ENCODE measurements at regions not wholly inside any gene's neighbourhood (a gene's known extent, or its start where the extent isn't known, plus 50 kb on each side); places are given as distances from the start of the nearest gene placed in this dataset.

DNA sequence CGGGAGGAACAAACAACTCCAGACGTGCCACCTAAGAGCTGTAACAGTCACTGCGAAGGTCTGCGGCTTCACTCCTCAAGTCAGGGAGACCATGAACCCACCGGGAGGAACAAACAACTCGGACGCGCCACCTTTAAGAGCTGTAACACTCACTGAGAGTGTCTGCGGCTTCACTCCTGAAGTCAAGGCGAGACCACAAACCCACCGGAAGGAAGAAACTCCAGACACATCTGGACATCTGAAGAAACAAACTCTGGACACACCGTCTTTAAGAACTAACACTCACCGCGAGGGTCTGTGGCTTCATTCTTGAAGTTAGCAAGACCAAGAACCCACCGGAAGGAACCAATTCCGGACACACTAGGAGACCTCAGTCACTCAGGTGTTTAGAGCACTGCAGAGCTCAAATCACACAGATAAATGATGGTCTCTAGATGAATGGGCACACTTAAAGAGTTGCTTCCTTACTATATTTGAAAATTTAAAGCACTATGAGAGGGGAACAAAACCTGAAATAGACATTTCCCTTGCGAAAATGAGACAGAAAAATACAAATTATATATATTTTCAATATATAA is 587.7 kb upstream of the ADGRL4 start:
- Histone ChIP-seq H3K9me3 (replicated peaks) (no peaks in the 10 kb centered on the region), H3K36me3 (no peaks in the 10 kb centered on the region), H3K27ac (no peak overlapping the region), H3K4me3 (no peak overlapping the region), H3K4me1 (no peaks in the 10 kb centered on the region), H3K27me3 (no peaks in the 10 kb centered on the region)
- DNase-seq, result no peak

DNA sequence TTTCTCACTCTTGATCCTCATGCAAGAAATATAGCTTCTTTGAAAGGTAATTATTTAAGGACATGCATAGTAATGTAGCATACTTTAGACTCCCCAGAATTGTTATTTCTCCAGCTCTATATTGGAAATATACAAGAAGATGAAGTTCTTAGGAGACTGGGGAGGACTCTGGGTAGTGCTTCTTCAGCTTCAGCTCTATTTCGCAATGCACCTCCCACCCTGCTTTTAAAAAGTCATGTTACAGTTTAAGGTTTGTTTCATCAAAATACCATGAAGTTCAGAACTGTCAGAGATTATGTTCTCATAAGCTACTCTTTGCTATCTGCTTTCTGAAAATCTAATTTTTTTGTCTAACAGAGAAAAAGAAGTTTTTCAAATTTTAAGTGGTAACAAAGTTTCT is 586.2 kb upstream of the ADGRL4 start:
- Histone ChIP-seq H3K27me3 (no peaks in the 10 kb centered on the region), H3K9me3 (replicated peaks) (no peaks in the 10 kb centered on the region), H3K36me3 (no peaks in the 10 kb centered on the region), H3K27ac (no peak overlapping the region), H3K4me3 (no peak overlapping the region), H3K4me1 (no peaks in the 10 kb centered on the region)
- no peak for DNase-seq

DNA sequence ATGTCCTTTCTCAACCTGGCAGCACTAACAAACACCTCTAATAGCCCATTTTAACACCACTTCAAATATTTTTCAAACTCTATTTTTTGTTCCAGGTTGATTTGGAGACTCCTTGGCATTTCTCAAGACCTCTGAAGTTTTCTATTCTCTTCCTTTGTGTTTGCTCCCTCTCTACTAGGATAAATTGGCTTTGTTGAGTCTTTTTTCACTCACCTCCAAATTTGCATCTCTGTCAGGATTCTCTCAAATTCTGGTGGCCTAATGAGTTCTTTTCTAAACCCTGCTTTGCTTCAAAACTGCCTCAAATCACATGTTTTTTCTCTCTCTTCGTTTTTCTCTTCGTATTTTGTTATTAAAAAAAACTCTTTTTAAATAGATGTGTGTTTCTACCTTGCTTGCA is 582.2 kb upstream of the ADGRL4 start:
- Histone ChIP-seq H3K9me3 (replicated peaks) (no peaks in the 10 kb centered on the region), H3K36me3 (no peaks in the 10 kb centered on the region), H3K4me1 (no peaks in the 10 kb centered on the region), H3K27me3 (no peaks in the 10 kb centered on the region), H3K27ac (no peak overlapping the region), H3K4me3 (no peak overlapping the region)
- no peak for DNase-seq

DNA sequence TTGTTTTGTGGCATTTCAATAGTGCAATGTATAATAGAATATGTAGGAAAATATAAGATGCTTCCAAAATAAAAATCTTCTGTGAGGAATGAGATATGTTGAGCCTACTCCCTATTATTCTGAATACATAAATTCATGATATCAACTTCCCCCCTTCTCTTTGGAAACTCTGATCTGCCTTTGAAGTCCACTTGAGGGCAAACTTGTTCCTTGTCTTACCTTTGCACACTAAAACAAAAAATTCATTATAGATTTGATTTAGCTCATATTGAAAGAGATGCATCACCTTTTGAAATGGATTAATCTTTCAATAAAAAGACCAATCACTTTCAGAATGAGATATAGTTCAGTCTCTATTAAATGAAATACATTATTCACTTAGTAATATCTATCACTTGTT is 580.7 kb upstream of the ADGRL4 start:
- Histone ChIP-seq H3K4me3 (no peak overlapping the region), H3K4me1 (no peaks in the 10 kb centered on the region), H3K36me3 (no peaks in the 10 kb centered on the region), H3K27ac (no peak overlapping the region), H3K9me3 (replicated peaks) (no peaks in the 10 kb centered on the region), H3K27me3 (no peaks in the 10 kb centered on the region)
- DNase-seq, result no peak

DNA sequence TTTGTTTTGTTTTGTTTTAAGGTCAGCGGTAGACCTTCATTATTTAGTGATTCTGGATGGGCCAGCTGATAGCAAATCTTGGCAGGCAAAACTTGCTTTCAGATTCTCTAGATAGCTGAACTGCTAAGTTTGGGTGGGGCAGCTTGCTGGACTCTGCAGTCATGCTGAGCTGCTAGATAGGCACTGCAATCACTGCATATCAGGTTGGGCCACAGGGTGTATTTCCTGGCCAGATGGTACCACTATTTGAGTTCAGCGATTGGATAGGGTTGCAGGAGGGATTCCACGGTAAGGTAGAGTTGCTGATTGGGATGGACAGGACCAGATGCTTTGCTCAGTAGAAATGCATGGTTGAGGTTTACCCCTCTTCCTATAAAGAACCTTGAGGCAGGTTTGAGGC is 579.3 kb upstream of the ADGRL4 start:
- DNase-seq, result peak in 1 of 2 experiments; percentile 10
- no peaks in the 10 kb centered on the region for H3K27me3 ChIP-seq
- H3K4me3 ChIP-seq, result no peak overlapping the region
- H3K4me1 ChIP-seq, result no peaks in the 10 kb centered on the region
- no peaks in the 10 kb centered on the region for H3K36me3 ChIP-seq
- no peaks in the 10 kb centered on the region for H3K9me3 ChIP-seq (replicated peaks)
- H3K27ac ChIP-seq, result no peak overlapping the region

DNA sequence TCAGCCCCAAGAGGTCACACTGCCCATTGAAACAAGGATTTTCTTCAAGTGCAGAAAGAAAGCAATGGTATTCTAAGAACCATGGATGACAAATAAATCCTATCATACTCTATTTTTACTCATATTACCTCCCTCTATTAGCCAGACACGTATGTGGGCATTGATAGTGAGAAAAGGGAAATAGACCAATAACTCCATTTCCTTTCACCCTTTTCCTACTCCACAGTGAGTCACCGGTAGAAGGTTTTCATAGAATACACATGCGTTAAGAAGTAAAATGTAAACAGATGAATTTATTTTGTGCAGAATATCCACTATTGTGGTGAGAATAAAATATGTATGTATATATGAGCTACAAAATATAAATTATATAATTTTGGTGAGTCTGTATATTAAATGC is 568.9 kb upstream of the ADGRL4 start:
- no peaks in the 10 kb centered on the region for H3K27me3 ChIP-seq
- no peak overlapping the region for H3K27ac ChIP-seq
- H3K4me1 ChIP-seq, result no peaks in the 10 kb centered on the region
- H3K36me3 ChIP-seq, result no peaks in the 10 kb centered on the region
- H3K9me3 ChIP-seq (replicated peaks), result no peaks in the 10 kb centered on the region
- H3K4me3 ChIP-seq, result no peak overlapping the region
- no peak for DNase-seq

DNA sequence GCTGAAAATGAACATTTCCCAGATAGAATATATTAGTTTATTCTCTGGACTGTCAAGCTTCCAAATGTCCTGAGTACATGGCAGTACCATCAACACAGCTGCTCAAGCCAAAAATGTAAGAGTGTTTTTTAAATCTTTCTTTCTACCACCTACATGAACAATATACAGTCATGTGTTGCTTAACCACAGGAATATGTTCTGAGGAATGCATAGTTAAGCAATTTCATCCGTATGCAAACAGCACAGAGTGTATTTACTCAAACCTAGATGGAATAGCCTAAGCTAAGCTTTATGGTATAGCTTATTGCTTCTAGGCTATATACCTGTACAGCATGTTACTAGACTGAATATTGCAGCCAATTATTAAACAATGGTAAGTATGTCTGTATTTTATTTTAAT is 561.9 kb upstream of the ADGRL4 start:
- Histone ChIP-seq H3K9me3 (replicated peaks) (no peaks in the 10 kb centered on the region), H3K4me1 (no peaks in the 10 kb centered on the region), H3K27me3 (no peaks in the 10 kb centered on the region), H3K27ac (no peak overlapping the region), H3K4me3 (no peak overlapping the region), H3K36me3 (no peaks in the 10 kb centered on the region)
- DNase-seq, result no peak

DNA sequence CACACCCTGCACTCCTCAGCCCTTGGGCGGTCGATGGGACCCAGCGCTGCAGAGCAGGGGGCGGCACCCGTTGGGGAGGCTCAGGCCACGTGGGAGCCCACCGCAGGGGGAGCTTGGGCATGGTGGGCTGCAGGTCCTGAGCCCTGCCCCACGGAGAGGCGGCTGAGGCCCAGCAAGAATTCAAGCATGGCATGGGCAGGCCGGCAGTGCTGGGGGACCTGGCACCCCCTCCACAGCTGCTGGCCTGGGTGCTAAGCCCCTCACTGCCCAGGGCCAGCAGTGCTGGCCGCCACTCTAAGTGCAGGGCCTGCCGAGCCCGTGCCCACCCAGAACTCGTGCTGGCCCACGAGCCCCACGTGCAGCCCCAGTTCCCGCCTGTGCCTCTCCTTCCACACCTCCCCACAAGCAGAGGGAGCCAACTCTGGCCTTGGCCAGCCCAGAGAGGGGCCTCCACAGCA is 555.0 kb upstream of the ADGRL4 start:
- Histone ChIP-seq H3K4me3 (no peak overlapping the region), H3K27ac (no peak overlapping the region), H3K27me3 (no peaks in the 10 kb centered on the region), H3K9me3 (replicated peaks) (no peaks in the 10 kb centered on the region), H3K4me1 (no peaks in the 10 kb centered on the region), H3K36me3 (no peaks in the 10 kb centered on the region)
- DNase-seq, result no peak

DNA sequence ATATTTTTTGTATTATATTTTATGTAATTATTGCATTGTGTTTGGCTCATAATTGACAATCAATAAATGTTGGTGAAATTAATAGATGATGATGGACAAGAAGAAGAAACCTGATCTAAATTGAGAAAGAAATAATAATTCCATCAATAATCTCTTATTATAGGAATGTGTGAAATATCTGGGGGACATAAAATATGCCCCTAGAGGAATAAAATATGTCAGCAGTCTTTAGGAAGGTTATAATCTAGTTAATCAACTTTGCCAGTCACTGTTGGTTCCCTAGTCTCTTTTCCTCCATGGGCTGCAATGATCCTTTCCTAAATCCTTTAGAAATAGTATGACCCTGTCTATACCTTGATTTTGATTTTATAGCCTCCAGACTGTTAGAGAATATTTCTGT is 549.7 kb upstream of the ADGRL4 start:
- Histone ChIP-seq H3K4me3 (no peak overlapping the region), H3K36me3 (no peaks in the 10 kb centered on the region), H3K27ac (no peak overlapping the region), H3K27me3 (no peaks in the 10 kb centered on the region), H3K9me3 (replicated peaks) (no peaks in the 10 kb centered on the region), H3K4me1 (peaks cover under 1% of the 10 kb centered on the region; the same call in 1 of the 2 replicates)
- DNase-seq, result no peak

DNA sequence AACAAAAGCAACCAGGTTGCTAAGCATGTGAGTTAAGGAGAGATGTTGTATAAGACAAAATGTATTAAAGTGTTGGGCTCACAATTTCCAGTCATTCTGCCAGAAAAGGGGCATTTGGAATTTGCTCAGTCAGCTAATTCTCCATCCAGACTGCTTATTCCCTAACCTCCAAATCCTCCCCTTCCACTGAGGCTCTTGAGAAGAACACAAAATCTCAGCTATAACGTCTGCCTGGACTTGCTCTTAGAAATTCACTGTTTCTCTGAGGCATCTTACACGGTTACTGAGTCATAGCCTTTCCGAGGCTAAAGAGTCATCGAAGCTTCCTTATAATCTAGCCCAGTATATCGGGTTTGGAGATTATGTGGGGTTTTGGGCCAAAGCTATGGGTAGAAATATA is 548.2 kb upstream of the ADGRL4 start:
- Histone ChIP-seq H3K36me3 (no peaks in the 10 kb centered on the region), H3K27ac (no peak overlapping the region)
- DNase-seq, result no peak

DNA sequence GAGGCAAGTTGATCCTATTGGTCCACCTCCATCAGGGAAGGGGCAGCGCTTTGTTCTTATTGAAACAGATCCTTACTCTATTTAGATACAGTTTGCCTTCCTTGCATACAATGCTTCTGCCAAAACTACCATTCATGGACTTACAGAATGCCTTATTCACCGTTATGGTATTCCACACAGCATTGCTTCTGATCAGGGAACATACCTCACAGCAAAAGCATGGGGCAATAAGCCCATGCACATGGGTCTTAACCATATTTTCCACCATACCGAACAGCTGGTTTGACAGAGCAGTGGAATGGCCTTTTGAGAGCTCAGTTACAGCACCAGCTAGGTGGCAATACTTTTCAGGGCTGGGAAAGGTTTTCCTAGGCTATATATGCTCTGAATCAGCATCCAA is 544.8 kb upstream of the ADGRL4 start:
- peaks cover 17% of the 10 kb centered on the region for H3K4me1 ChIP-seq
- H3K9me3 ChIP-seq (replicated peaks), result no peaks in the 10 kb centered on the region; the same call in 1 of the 2 replicates
- no peaks in the 10 kb centered on the region for H3K36me3 ChIP-seq
- H3K27ac ChIP-seq, result no peak overlapping the region
- H3K27me3 ChIP-seq, result no peaks in the 10 kb centered on the region
- DNase-seq, result peak; percentile 7 to 29
- H3K4me3 ChIP-seq, result no peak overlapping the region

More for the DNA sequence above, 548.2 kb upstream of the ADGRL4 start:
- no peaks in the 10 kb centered on the region for H3K27me3 ChIP-seq
- H3K9me3 ChIP-seq (replicated peaks), result no peaks in the 10 kb centered on the region; the same call in 1 of the 2 replicates
- peaks cover 4% of the 10 kb centered on the region; the same call in 1 of the 2 replicates for H3K4me1 ChIP-seq
- no peak overlapping the region for H3K4me3 ChIP-seq

DNA sequence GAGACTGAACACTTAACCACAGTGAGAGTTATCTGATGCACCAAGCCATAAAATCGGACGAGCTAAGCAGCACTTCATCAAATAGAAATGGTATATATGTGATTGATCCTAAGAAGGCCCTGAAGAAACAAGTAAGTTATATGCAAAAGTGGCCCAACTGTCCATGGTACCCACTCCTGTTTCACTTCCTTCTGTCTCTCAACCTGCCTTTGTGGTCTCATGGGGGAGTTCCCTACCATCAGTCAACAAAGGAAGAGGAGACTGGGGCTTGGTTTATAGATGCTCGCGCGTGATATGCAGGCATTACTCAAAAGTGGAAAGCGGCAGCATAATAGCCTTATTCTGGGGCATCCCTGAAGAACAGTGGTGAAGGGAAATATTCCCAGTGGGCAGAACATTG is 543.9 kb upstream of the ADGRL4 start:
- Histone ChIP-seq H3K27me3 (no peaks in the 10 kb centered on the region), H3K4me3 (no peak overlapping the region), H3K9me3 (replicated peaks) (no peaks in the 10 kb centered on the region; the same call in 1 of the 2 replicates), H3K36me3 (no peaks in the 10 kb centered on the region), H3K27ac (no peak overlapping the region), H3K4me1 (peaks cover 17% of the 10 kb centered on the region)
- DNase-seq, result no peak

DNA sequence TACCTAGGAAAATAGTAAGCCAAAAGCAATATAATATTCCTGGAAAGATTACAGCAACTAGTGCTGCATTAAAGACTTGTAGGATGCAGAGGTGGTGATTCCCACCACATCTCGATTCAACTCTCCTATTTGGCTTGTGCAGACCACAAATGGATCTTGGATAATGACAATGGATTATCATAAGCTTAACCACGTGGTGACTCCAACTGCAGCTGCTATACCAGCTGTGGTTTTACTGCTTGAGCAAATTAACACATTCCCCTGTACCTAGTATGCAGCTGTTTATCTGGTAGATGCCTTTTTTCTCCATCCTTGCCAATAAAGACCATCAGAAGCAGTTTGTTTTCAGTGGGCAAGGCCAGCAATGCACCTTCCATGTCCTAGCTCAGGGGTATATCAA is 542.7 kb upstream of the ADGRL4 start:
- peaks cover 17% of the 10 kb centered on the region for H3K4me1 ChIP-seq
- H3K4me3 ChIP-seq, result no peak overlapping the region
- no peak overlapping the region for H3K27ac ChIP-seq
- no peaks in the 10 kb centered on the region; the same call in 1 of the 2 replicates for H3K9me3 ChIP-seq (replicated peaks)
- H3K27me3 ChIP-seq, result no peaks in the 10 kb centered on the region
- H3K36me3 ChIP-seq, result no peaks in the 10 kb centered on the region
- DNase-seq, result peak; percentile 68 to 87

DNA sequence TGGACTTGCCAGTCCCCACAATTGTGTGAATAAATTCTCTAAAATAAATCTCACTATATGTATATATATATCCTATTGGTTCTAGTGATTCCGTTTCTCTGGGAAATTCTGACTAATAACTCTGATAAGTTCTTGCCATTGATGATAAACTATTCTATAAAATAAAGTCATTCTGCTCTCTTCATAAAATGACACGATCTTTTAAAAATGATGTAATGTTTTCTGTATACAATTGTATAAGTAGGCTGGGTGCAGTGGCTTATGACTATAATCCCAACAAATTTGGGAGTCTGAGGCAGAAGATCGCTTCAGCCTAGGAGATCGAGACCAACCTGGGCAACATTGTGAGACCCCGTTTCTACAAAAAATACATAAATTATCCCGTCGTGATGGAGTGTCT is 541.0 kb upstream of the ADGRL4 start:
- H3K4me3 ChIP-seq, result no peak overlapping the region
- H3K4me1 ChIP-seq, result peaks cover 17% of the 10 kb centered on the region
- H3K36me3 ChIP-seq, result no peaks in the 10 kb centered on the region
- H3K27ac ChIP-seq, result no peak overlapping the region
- DNase-seq, result no peak
- no peaks in the 10 kb centered on the region for H3K27me3 ChIP-seq
- no peaks in the 10 kb centered on the region; the same call in 1 of the 2 replicates for H3K9me3 ChIP-seq (replicated peaks)

DNA sequence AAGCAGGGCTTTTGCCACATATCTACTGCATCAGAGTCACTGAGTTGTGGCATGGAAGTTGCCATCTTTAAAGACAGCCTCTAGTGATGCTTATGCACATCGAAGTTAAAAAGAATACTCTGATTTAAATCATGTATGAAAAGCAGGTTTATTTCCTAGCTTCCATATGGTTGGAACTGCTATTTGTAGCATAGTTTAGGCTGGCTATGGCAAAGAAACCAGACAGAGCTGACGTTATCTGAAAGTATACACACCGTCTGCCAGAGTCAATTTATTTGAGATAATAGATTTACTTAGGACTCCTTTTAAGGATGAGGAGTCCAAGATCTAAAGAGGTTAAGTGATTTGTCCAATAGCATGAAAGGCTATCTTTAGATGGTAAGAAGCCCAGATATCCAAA is 536.9 kb upstream of the ADGRL4 start:
- Histone ChIP-seq H3K9me3 (replicated peaks) (no peaks in the 10 kb centered on the region), H3K36me3 (no peaks in the 10 kb centered on the region), H3K4me3 (no peak overlapping the region), H3K27me3 (no peaks in the 10 kb centered on the region), H3K27ac (no peak overlapping the region), H3K4me1 (peaks cover 2% of the 10 kb centered on the region)
- DNase-seq, result no peak

DNA sequence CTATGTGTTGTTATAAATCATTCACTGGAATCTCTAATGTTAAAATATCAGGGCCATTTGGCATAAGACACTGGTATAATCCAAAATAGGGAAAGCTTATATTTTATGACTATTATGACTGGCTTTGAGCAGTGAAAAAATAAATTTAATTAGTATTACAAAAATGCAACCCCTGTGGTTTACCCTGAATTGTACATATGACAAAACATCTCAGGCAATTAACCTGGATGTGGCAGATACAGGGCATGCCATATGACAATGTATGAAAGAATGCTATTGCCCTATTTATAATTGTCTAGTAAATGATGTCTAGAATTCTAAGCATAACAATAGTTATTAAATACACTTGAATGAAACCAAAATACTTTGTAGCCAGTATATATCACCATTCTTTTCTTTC is 532.5 kb upstream of the ADGRL4 start:
- DNase-seq, result no peak
- Histone ChIP-seq H3K4me3 (no peak overlapping the region), H3K27me3 (no peaks in the 10 kb centered on the region), H3K9me3 (replicated peaks) (no peaks in the 10 kb centered on the region), H3K4me1 (no peaks in the 10 kb centered on the region; the same call in 1 of the 2 replicates), H3K36me3 (no peaks in the 10 kb centered on the region), H3K27ac (no peak overlapping the region)
